Neural cell (in vitro differentiated cells): ENCODE measurements at regions not wholly inside any gene's neighbourhood (a gene's known extent, or its start where the extent isn't known, plus 50 kb on each side); places are given as distances from the start of the nearest gene placed in this dataset.

Experiments used
- H2AFZ ChIP-seq: fragments of 200-600, 300-800 bp; sonication (generic), shearing (Covaris generic); 2 replicates; pipeline ENCODE4 v1.6.0; 2014; ENCODE audit warnings: low read depth, mild to moderate bottlenecking, antibody characterized with exemption, low read length, moderate library complexity
- H3F3A ChIP-seq: fragments of 200-600 bp; shearing (Covaris generic); 2 replicates; pipeline ENCODE4 v1.6.1; 2016; ENCODE audit warnings: mild to moderate bottlenecking, moderate library complexity, mixed read lengths, antibody characterized with exemption, low read length; ENCODE audit not compliant: insufficient read depth, poor library complexity, severe bottlenecking
- H3K27ac ChIP-seq: fragments of 200-600, 300-800 bp; sonication (generic), shearing (Covaris generic); 2 replicates; pipeline ENCODE4 v1.5.1; 2014; ENCODE audit warnings: mild to moderate bottlenecking, low read length, moderate library complexity
- H3K27me3 ChIP-seq: fragments of 300-800, 200-600 bp; sonication (generic), shearing (Covaris generic); 2 replicates; pipeline ENCODE4 v1.6.0; 2014; ENCODE audit warnings: mild to moderate bottlenecking, low read depth, low read length, moderate library complexity; ENCODE audit not compliant: insufficient read depth
- H3K36me3 ChIP-seq: fragments of 300-800, 200-600 bp; sonication (generic), shearing (Covaris generic); 2 replicates; pipeline ENCODE4 v1.5.1; 2014; ENCODE audit warnings: mild to moderate bottlenecking, antibody characterized with exemption, low read length, moderate library complexity; ENCODE audit not compliant: insufficient read depth
- H3K4me2 ChIP-seq: fragments of 300-800, 200-600 bp; sonication (generic), shearing (Covaris generic); 2 replicates; pipeline ENCODE4 v1.6.0; 2014; ENCODE audit warnings: mild to moderate bottlenecking, low read length
- H3K4me3 ChIP-seq: fragments of 300-800, 200-600 bp; sonication (generic), shearing (Covaris generic); 2 replicates; pipeline ENCODE4 v1.5.1; 2014; ENCODE audit warnings: mild to moderate bottlenecking, low read length, moderate library complexity
- H3K79me2 ChIP-seq: fragments of 200-600 bp; shearing (Covaris generic); replicated peaks from 2 replicates; pipeline ENCODE4 v1.6.0; 2014; ENCODE audit warnings: mild to moderate bottlenecking, low read length, moderate library complexity; ENCODE audit not compliant: insufficient read depth
- H3K9ac ChIP-seq: fragments of 300-800, 200-600 bp; sonication (generic), shearing (Covaris generic); 2 replicates; pipeline ENCODE4 v1.6.1; 2016; ENCODE audit warnings: mild to moderate bottlenecking, low read length, mixed read lengths
- H3K9me2 ChIP-seq: fragments of 200-600 bp; shearing (Covaris generic); 2 replicates; pipeline ENCODE4 v1.6.1; 2016; ENCODE audit warnings: mild to moderate bottlenecking, low read length, mixed read lengths; ENCODE audit not compliant: insufficient read depth
- H3K9me3 ChIP-seq: fragments of 200-600, 300-800 bp; sonication (generic), shearing (Covaris generic); 2 replicates; pipeline ENCODE4 v1.6.1; 2016; ENCODE audit warnings: mild to moderate bottlenecking, mixed run types, low read length, moderate library complexity, mixed read lengths
- H4K20me1 ChIP-seq: fragments of 200-600 bp; shearing (Covaris generic); 2 replicates; pipeline ENCODE4 v1.6.1; 2016; ENCODE audit warnings: mild to moderate bottlenecking, mixed run types; ENCODE audit not compliant: insufficient read depth
- EP300 ChIP-seq: fragments of 450-650 bp; conservative IDR thresholded peaks from 2 replicates; pipeline ENCODE4 v1.6.1; 2014; ENCODE audit warnings: antibody characterized with exemption, mild to moderate bottlenecking, moderate library complexity; ENCODE audit not compliant: poor library complexity, severe bottlenecking
- EZH2 ChIP-seq: fragments of 200-600, 300-800 bp; shearing (Covaris generic), sonication (generic); IDR thresholded peaks from 2 replicates; pipeline ENCODE4 v1.6.1; 2014; ENCODE audit warnings: antibody characterized with exemption, low read length, borderline replicate concordance, mild to moderate bottlenecking; ENCODE audit not compliant: insufficient read depth, poor library complexity, severe bottlenecking
- MXI1 ChIP-seq: fragments of 450-650 bp; conservative IDR thresholded peaks from 2 replicates; pipeline ENCODE4 v1.6.1; 2014; ENCODE audit warnings: antibody characterized with exemption, mild to moderate bottlenecking; ENCODE audit not compliant: poor library complexity, severe bottlenecking
- POLR2AphosphoS5 ChIP-seq: IDR thresholded peaks from 2 replicates; pipeline ENCODE4 v1.6.1; 2012
- RAD21 ChIP-seq: fragments of 450-650 bp; conservative IDR thresholded peaks from 2 replicates; pipeline ENCODE4 v1.6.1; 2014; ENCODE audit warnings: antibody characterized with exemption, mild to moderate bottlenecking, moderate library complexity
- SMC3 ChIP-seq: fragments of 450-650 bp; conservative IDR thresholded peaks from 2 replicates; pipeline ENCODE4 v1.6.1; 2014; ENCODE audit warnings: antibody characterized with exemption, mild to moderate bottlenecking, moderate library complexity; ENCODE audit not compliant: poor library complexity
- TAF1 ChIP-seq: IDR thresholded peaks from 2 replicates; pipeline ENCODE4 v1.6.1; 2012; ENCODE audit warnings: low read depth
- TF ChIP-seq, protein P1 (sequence below): IDR thresholded peaks from 2 replicates; pipeline ENCODE4 v1.6.1; 2012; ENCODE audit warnings: borderline replicate concordance
- TF ChIP-seq, protein P2 (sequence below): fragments of 450-650 bp; IDR thresholded peaks from 2 replicates; pipeline ENCODE4 v1.5.1; 2014; ENCODE audit warnings: antibody characterized with exemption, mild to moderate bottlenecking, moderate library complexity; ENCODE audit not compliant: poor library complexity, severe bottlenecking

GRCh38 chr5:3340471-3340870 lies 255.2 kb upstream of the IRX1 start:
- Histone ChIP-seq H3K9me2 (no peaks in the 10 kb centered on the region), H3K4me3 (no peak overlapping the region), H3K4me2 (no peak overlapping the region), H3K27ac (no peak overlapping the region), H3K27me3 (no peaks in the 10 kb centered on the region), H3K79me2 (no peaks in the 10 kb centered on the region), H3K9ac (no peak overlapping the region), H2AFZ (no peak overlapping the region), H3F3A (no peaks in the 10 kb centered on the region), H3K9me3 (no peaks in the 10 kb centered on the region), H3K36me3 (no peaks in the 10 kb centered on the region), H4K20me1 (no peaks in the 10 kb centered on the region)
- TF ChIP-seq POLR2AphosphoS5 (no peak), MXI1 (no peak), EP300 (no peak), SMC3 (no peak), TAF1 (no peak), EZH2 (no peak), RAD21 (no peak)
- TF ChIP-seq, protein P1, sequence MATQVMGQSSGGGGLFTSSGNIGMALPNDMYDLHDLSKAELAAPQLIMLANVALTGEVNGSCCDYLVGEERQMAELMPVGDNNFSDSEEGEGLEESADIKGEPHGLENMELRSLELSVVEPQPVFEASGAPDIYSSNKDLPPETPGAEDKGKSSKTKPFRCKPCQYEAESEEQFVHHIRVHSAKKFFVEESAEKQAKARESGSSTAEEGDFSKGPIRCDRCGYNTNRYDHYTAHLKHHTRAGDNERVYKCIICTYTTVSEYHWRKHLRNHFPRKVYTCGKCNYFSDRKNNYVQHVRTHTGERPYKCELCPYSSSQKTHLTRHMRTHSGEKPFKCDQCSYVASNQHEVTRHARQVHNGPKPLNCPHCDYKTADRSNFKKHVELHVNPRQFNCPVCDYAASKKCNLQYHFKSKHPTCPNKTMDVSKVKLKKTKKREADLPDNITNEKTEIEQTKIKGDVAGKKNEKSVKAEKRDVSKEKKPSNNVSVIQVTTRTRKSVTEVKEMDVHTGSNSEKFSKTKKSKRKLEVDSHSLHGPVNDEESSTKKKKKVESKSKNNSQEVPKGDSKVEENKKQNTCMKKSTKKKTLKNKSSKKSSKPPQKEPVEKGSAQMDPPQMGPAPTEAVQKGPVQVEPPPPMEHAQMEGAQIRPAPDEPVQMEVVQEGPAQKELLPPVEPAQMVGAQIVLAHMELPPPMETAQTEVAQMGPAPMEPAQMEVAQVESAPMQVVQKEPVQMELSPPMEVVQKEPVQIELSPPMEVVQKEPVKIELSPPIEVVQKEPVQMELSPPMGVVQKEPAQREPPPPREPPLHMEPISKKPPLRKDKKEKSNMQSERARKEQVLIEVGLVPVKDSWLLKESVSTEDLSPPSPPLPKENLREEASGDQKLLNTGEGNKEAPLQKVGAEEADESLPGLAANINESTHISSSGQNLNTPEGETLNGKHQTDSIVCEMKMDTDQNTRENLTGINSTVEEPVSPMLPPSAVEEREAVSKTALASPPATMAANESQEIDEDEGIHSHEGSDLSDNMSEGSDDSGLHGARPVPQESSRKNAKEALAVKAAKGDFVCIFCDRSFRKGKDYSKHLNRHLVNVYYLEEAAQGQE, result no peak
- TF ChIP-seq, protein P2, sequence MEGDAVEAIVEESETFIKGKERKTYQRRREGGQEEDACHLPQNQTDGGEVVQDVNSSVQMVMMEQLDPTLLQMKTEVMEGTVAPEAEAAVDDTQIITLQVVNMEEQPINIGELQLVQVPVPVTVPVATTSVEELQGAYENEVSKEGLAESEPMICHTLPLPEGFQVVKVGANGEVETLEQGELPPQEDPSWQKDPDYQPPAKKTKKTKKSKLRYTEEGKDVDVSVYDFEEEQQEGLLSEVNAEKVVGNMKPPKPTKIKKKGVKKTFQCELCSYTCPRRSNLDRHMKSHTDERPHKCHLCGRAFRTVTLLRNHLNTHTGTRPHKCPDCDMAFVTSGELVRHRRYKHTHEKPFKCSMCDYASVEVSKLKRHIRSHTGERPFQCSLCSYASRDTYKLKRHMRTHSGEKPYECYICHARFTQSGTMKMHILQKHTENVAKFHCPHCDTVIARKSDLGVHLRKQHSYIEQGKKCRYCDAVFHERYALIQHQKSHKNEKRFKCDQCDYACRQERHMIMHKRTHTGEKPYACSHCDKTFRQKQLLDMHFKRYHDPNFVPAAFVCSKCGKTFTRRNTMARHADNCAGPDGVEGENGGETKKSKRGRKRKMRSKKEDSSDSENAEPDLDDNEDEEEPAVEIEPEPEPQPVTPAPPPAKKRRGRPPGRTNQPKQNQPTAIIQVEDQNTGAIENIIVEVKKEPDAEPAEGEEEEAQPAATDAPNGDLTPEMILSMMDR, result no peak

DNA sequence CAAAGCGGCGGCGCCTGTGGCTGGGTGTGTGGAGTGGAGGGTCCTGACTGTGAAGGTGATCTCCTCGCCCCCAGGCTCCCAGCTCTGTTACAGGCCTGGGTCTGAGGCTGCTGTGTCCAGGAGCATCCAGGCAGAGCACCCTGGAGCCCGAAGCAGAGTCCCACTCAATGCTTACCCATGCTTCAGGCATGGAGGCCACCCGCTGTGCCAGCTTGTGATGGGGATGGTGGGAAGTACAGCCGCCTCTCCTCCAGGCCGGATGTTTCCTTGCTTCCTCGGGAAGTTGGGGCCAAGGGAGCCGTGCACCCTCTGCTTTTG lies 255.9 kb upstream of the IRX1 start:
- Histone ChIP-seq H3K36me3 (no peaks in the 10 kb centered on the region), H2AFZ (no peak overlapping the region), H4K20me1 (no peaks in the 10 kb centered on the region), H3K9me3 (no peaks in the 10 kb centered on the region), H3K4me3 (no peak overlapping the region), H3F3A (no peaks in the 10 kb centered on the region), H3K4me2 (no peak overlapping the region), H3K27ac (no peak overlapping the region), H3K9me2 (no peaks in the 10 kb centered on the region), H3K9ac (no peak overlapping the region), H3K79me2 (no peaks in the 10 kb centered on the region), H3K27me3 (no peaks in the 10 kb centered on the region)
- TF ChIP-seq RAD21 (no peak), SMC3 (no peak), EZH2 (no peak), MXI1 (no peak)
- TF ChIP-seq, protein P1, result no peak
- TF ChIP-seq, protein P2, result no peak
